DND-41 (cell line): ENCODE measurements at regions not wholly inside any gene's neighbourhood (a gene's known extent, or its start where the extent isn't known, plus 50 kb on each side); places are given as distances from the start of the nearest gene placed in this dataset.
A peak's percentile ranks its signal among the peaks of the same experiment; 100 is the strongest.

Experiments used
- ATAC-seq: fragments of 200-7000 bp; cut with Tn5 transposase; 3 replicates; pipeline ENCODE4 v1.9.1; 2021; ENCODE audit warnings: low read depth; ENCODE audit not compliant: insufficient read depth
- DNase-seq: peaks from one replicate; pipeline ENCODE4 v3.0.0-alpha.2; 2020
- H2AFZ ChIP-seq: 2 replicates; pipeline ENCODE4 v1.6.0; 2012; ENCODE audit warnings: low read depth, low read length
- H3K27ac ChIP-seq: 2 replicates; pipeline ENCODE4 v1.5.1; 2012; ENCODE audit warnings: low read length, inconsistent platforms
- H3K27me3 ChIP-seq: fragments of 200-600 bp; sonication (generic); 2 replicates; pipeline ENCODE4 v1.6.0; 2012; ENCODE audit warnings: low read length, mild to moderate bottlenecking, inconsistent platforms; ENCODE audit not compliant: insufficient read depth, poor library complexity
- H3K36me3 ChIP-seq: 2 replicates; pipeline ENCODE4 v1.5.1; 2012; ENCODE audit warnings: low read length, inconsistent platforms; ENCODE audit not compliant: insufficient read depth
- H3K4me1 ChIP-seq: 2 replicates; pipeline ENCODE4 v1.5.1; 2012; ENCODE audit warnings: mild to moderate bottlenecking, low read length; ENCODE audit not compliant: insufficient read depth
- H3K4me2 ChIP-seq: 2 replicates; pipeline ENCODE4 v1.6.0; 2012; ENCODE audit warnings: mild to moderate bottlenecking, moderate library complexity, low read length, inconsistent platforms; ENCODE audit not compliant: insufficient read depth
- H3K4me3 ChIP-seq, 2 experiments: fragments of 200-600 bp in 1 of 2; shearing (Covaris generic) in 1 of 2; 2 replicates each; pipeline ENCODE4 v1.5.1; 2012 to 2016; ENCODE audit warnings: inconsistent platforms in 2 of 2, low read length in 2 of 2, mild to moderate bottlenecking in 2 of 2, low read depth in 1 of 2, moderate library complexity in 1 of 2
- H3K79me2 ChIP-seq: 2 replicates; pipeline ENCODE4 v1.6.0; 2012; ENCODE audit warnings: low read length, inconsistent platforms; ENCODE audit not compliant: insufficient read depth
- H3K9ac ChIP-seq: 2 replicates; pipeline ENCODE4 v1.6.0; 2012; ENCODE audit warnings: low read depth, mild to moderate bottlenecking, inconsistent platforms, low read length, moderate library complexity
- H3K9me3 ChIP-seq: 2 replicates; pipeline ENCODE4 v1.5.1; 2012; ENCODE audit warnings: low read length, moderate library complexity, mild to moderate bottlenecking, inconsistent platforms; ENCODE audit not compliant: insufficient read depth, severe bottlenecking
- H4K20me1 ChIP-seq: 2 replicates; pipeline ENCODE4 v1.6.0; 2012; ENCODE audit warnings: low read length; ENCODE audit not compliant: insufficient read depth
- CTCF ChIP-seq: IDR thresholded peaks from 2 replicates; pipeline ENCODE4 v1.5.1; 2012; ENCODE audit warnings: borderline replicate concordance, low read length, moderate library complexity, mild to moderate bottlenecking; ENCODE audit not compliant: poor library complexity, severe bottlenecking; ENCODE audit errors: extremely low read depth
- EZH2 ChIP-seq: IDR thresholded peaks from 3 replicates; pipeline ENCODE4 v1.6.1; 2012; ENCODE audit warnings: borderline replicate concordance, low read depth, mild to moderate bottlenecking, moderate library complexity, low read length, inconsistent platforms; ENCODE audit not compliant: severe bottlenecking

- 0 out of 3 replicates have a peak, but pooled peaks have one; percentile 16 for ATAC-seq
- peak; percentile 18 for DNase-seq
- H3K27ac ChIP-seq = peak overlapping the region; percentile 12; the same call in 1 of the 2 replicates
Observed at GRCh38 chr22:25403811-25404471, 160.5 kb upstream of the GRK3 start.

GRCh38 chr22:25404556-25404927 lies 159.9 kb upstream of the GRK3 start:
- H4K20me1 ChIP-seq = peaks cover 40% of the 10 kb centered on the region
- no peaks in the 10 kb centered on the region for H3K36me3 ChIP-seq
- no peak for DNase-seq
- TF ChIP-seq CTCF (no peak), EZH2 (no peak)
- ATAC-seq = peak; percentile 6; the same call in 1 of the 3 replicates
- H3K27me3 ChIP-seq = no peaks in the 10 kb centered on the region
- H3K79me2 ChIP-seq = peaks cover 51% of the 10 kb centered on the region
- H3K4me2 ChIP-seq = peak overlapping the region; percentile 97
- H3K4me3 ChIP-seq = peak overlapping the region; percentile 25 to 74; a peak in 3 of 4 replicates
- H3K27ac ChIP-seq = no peak overlapping the region
- peaks cover 40% of the 10 kb centered on the region for H3K4me1 ChIP-seq
- H2AFZ ChIP-seq = peak overlapping the region; percentile 84
- no peaks in the 10 kb centered on the region for H3K9me3 ChIP-seq
- H3K9ac ChIP-seq = peak overlapping the region; percentile 73

More at GRCh38 chr22:25403811-25404471, 160.5 kb upstream of the GRK3 start:
- no peak overlapping the region for H2AFZ ChIP-seq
- peaks cover 53% of the 10 kb centered on the region for H3K79me2 ChIP-seq
- no peaks in the 10 kb centered on the region for H3K36me3 ChIP-seq
- no peaks in the 10 kb centered on the region for H3K9me3 ChIP-seq
- TF ChIP-seq CTCF = peak; percentile 29
- TF ChIP-seq EZH2 = no peak
- H3K27me3 ChIP-seq = no peaks in the 10 kb centered on the region
- peak overlapping the region; percentile 25 to 74; a peak in 3 of 4 replicates for H3K4me3 ChIP-seq
- peak overlapping the region; percentile 73; the same call in 1 of the 2 replicates for H3K9ac ChIP-seq
- peak overlapping the region; percentile 97 for H3K4me2 ChIP-seq
- H4K20me1 ChIP-seq = peaks cover 42% of the 10 kb centered on the region
- H3K4me1 ChIP-seq = peaks cover 40% of the 10 kb centered on the region

- peak overlapping the region; percentile 73 for H3K9ac ChIP-seq
- H3K27me3 ChIP-seq = no peaks in the 10 kb centered on the region
- H3K27ac ChIP-seq = peak overlapping the region; percentile 60; the same call in 1 of the 2 replicates
- ATAC-seq (peak; percentile 83), DNase-seq (peak; percentile 71)
- H3K9me3 ChIP-seq = no peaks in the 10 kb centered on the region
- no peaks in the 10 kb centered on the region for H3K36me3 ChIP-seq
- H4K20me1 ChIP-seq = peaks cover 34% of the 10 kb centered on the region
- peak overlapping the region; percentile 56 to 74; a peak in 3 of 4 replicates for H3K4me3 ChIP-seq
- H3K4me1 ChIP-seq = peaks cover 40% of the 10 kb centered on the region
- H3K4me2 ChIP-seq = peak overlapping the region; percentile 97
- TF ChIP-seq CTCF = no peak
- no peak for TF ChIP-seq EZH2
- H3K79me2 ChIP-seq = peaks cover 45% of the 10 kb centered on the region
- peak overlapping the region; percentile 84 for H2AFZ ChIP-seq
Observed at GRCh38 chr22:25404928-25405816, 159.3 kb upstream of the GRK3 start.
